ENCODE measurements at regions not wholly inside any gene's neighbourhood (a gene's known extent, or its start where the extent isn't known, plus 50 kb on each side); places are given as distances from the start of the nearest gene placed in this dataset.

GRCh38 chr1:148355976-148356375 lies 127.1 kb downstream of the PPIAL4G start:
- TF ChIP-seq CTCF (IDR thresholded peaks at IDR 0.05; ENCODE audit: borderline replicate concordance, extremely low read depth, low read length, poor library complexity, severe bottlenecking) (no peak), EZH2 (IDR thresholded peaks at IDR 0.05; ENCODE audit: borderline replicate concordance, low read depth, low read length, severe bottlenecking) (no peak)
